ENCODE measurements at regions not wholly inside any gene's neighbourhood (a gene's known extent, or its start where the extent isn't known, plus 50 kb on each side); places are given as distances from the start of the nearest gene placed in this dataset.
"Not testable (repeated sequence)": the region's sequence is repeated elsewhere in the genome, so short reads cannot be mapped to it uniquely, and the experiment has no call there.

GRCh38 chr5:171725205-171725601 is 60.4 kb upstream of the SMIM23 start:
- DNase-seq: no peak

GRCh38 chr5:171726819-171727218 is 58.8 kb upstream of the SMIM23 start:
- not testable (repeated sequence) for DNase-seq

GRCh38 chr5:171728686-171729085 is 56.9 kb upstream of the SMIM23 start:
- DNase-seq: no peak

Measured in NCI-H524 treated with DMSO at 0.1 percent for 48 hours (cell line).